ENCODE measurements at regions not wholly inside any gene's neighbourhood (a gene's known extent, or its start where the extent isn't known, plus 50 kb on each side); places are given as distances from the start of the nearest gene placed in this dataset.

GRCh38 chr21:22556829-22557228 lies 1558.6 kb downstream of the NCAM2 start:
- TF ChIP-seq, protein P1, sequence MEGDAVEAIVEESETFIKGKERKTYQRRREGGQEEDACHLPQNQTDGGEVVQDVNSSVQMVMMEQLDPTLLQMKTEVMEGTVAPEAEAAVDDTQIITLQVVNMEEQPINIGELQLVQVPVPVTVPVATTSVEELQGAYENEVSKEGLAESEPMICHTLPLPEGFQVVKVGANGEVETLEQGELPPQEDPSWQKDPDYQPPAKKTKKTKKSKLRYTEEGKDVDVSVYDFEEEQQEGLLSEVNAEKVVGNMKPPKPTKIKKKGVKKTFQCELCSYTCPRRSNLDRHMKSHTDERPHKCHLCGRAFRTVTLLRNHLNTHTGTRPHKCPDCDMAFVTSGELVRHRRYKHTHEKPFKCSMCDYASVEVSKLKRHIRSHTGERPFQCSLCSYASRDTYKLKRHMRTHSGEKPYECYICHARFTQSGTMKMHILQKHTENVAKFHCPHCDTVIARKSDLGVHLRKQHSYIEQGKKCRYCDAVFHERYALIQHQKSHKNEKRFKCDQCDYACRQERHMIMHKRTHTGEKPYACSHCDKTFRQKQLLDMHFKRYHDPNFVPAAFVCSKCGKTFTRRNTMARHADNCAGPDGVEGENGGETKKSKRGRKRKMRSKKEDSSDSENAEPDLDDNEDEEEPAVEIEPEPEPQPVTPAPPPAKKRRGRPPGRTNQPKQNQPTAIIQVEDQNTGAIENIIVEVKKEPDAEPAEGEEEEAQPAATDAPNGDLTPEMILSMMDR (conservative IDR thresholded peaks at IDR 0.05) = no peak
- no peak for TF ChIP-seq EZH2 (IDR thresholded peaks at IDR 0.05; ENCODE audit: low read depth)
